BE2C (cell line): ENCODE measurements at regions not wholly inside any gene's neighbourhood (a gene's known extent, or its start where the extent isn't known, plus 50 kb on each side); places are given as distances from the start of the nearest gene placed in this dataset.

Source experiments
- DNase-seq: peaks from one replicate; pipeline ENCODE4 v3.0.0-alpha.2; 2020
- H3K27me3 ChIP-seq: fragments of 250-450 bp; sonication (Bioruptor Pico); 2 replicates; pipeline ENCODE4 v1.5.1; 2020; ENCODE audit warnings: mild to moderate bottlenecking
- H3K36me3 ChIP-seq: fragments of 250-450 bp; sonication (Bioruptor Pico); 2 replicates; pipeline ENCODE4 v1.5.1; 2020; ENCODE audit warnings: mild to moderate bottlenecking
- H3K4me1 ChIP-seq: fragments of 250-450 bp; sonication (Bioruptor Pico); 2 replicates; pipeline ENCODE4 v1.5.1; 2020
- H3K4me3 ChIP-seq: 2 replicates; pipeline ENCODE4 v1.5.1; 2011; ENCODE audit warnings: low read depth, low read length
- H3K9me3 ChIP-seq: fragments of 250-450 bp; sonication (Bioruptor Pico); 2 replicates; pipeline ENCODE4 v1.5.1; 2020
- CTCF ChIP-seq: IDR thresholded peaks from 2 replicates; pipeline ENCODE4 v1.5.1; 2012; ENCODE audit warnings: mild to moderate bottlenecking, low read depth, low read length

- DNase-seq = no peak
- Histone ChIP-seq H3K4me3 (no peak overlapping the region), H3K36me3 (no peaks in the 10 kb centered on the region), H3K4me1 (no peaks in the 10 kb centered on the region), H3K9me3 (no peaks in the 10 kb centered on the region), H3K27me3 (no peaks in the 10 kb centered on the region)
- TF ChIP-seq CTCF = no peak
Observed at GRCh38 chr6:5946701-5947100, 60.0 kb downstream of the NRN1 start.

DNA sequence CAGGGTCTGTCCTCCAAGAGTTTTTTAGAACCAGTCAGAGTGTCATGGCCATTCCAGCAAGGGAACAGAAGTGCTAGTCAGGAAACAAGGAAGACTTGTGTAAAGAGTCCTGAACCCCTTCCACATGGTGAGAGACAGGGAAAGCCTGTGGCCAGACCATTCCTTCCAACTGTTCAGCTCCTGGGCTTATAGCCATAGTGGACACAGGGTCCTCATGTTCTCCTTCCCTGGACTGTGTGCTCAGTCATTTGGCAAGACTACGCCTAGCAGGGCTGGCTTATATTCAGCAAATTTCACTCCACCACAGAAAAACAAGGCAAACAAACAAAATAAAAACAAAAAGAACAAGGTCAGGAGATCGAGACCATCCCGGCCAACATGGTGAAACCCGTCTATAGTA lies 60.5 kb downstream of the NRN1 start:
- TF ChIP-seq CTCF = no peak
- Histone ChIP-seq H3K4me1 (no peaks in the 10 kb centered on the region), H3K27me3 (no peaks in the 10 kb centered on the region), H3K9me3 (no peaks in the 10 kb centered on the region), H3K36me3 (no peaks in the 10 kb centered on the region), H3K4me3 (no peak overlapping the region)
- DNase-seq = no peak

DNA sequence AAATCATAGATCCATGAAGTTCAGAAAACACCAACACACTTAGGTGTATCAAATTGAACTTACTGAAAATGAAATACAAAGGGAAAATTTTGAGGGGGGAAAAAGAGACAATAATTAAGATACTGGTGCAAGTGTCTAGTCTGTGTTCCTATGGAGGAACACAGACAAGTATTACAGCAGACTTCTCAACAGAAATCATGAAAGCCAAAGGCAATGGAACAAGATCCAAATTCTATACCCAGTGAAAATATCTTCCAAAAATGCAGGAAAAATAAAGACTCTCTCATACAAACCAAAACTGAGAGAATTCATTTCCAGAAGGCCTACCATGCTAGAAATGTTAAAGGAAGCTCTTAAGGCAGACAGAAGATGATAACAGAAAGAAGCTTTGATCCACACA lies 63.1 kb downstream of the NRN1 start:
- Histone ChIP-seq H3K4me1 (no peaks in the 10 kb centered on the region), H3K9me3 (no peaks in the 10 kb centered on the region), H3K27me3 (no peaks in the 10 kb centered on the region), H3K36me3 (no peaks in the 10 kb centered on the region), H3K4me3 (no peak overlapping the region)
- DNase-seq = no peak
- TF ChIP-seq CTCF = no peak

DNA sequence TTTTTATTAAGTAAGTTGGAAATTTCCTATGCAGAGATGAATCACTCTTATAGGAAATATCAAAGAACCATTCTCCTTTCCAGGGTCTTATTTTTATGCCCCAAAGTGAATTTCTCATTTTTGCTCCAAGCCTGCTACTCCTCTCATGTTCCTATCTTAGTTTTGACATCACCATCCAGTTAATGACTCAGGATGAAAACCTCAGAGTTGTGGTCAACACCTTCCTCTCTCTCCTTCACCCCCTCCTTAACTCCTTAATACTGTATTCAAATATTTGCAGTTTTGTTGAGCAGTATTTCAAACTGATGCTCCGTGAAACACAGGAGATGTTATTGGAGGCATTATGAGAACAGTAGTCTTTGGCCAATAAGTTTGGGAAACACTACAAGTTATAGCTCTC lies 64.1 kb downstream of the NRN1 start:
- no peak overlapping the region for H3K4me3 ChIP-seq
- DNase-seq = no peak
- H3K9me3 ChIP-seq = no peaks in the 10 kb centered on the region
- H3K27me3 ChIP-seq = no peaks in the 10 kb centered on the region
- peaks cover 5% of the 10 kb centered on the region; the same call in 1 of the 2 replicates for H3K4me1 ChIP-seq
- no peaks in the 10 kb centered on the region for H3K36me3 ChIP-seq
- TF ChIP-seq CTCF = no peak

GRCh38 chr6:5941188-5941587 lies 65.5 kb downstream of the NRN1 start:
- Histone ChIP-seq H3K4me3 (no peak overlapping the region), H3K9me3 (no peaks in the 10 kb centered on the region), H3K36me3 (no peaks in the 10 kb centered on the region), H3K27me3 (no peaks in the 10 kb centered on the region), H3K4me1 (peaks cover 9% of the 10 kb centered on the region; the same call in 1 of the 2 replicates)
- DNase-seq = no peak
- no peak for TF ChIP-seq CTCF

GRCh38 chr6:5938934-5939333 lies 67.8 kb downstream of the NRN1 start:
- no peak overlapping the region for H3K4me3 ChIP-seq
- no peak for TF ChIP-seq CTCF
- DNase-seq = no peak
- H3K36me3 ChIP-seq = no peaks in the 10 kb centered on the region
- H3K27me3 ChIP-seq = no peaks in the 10 kb centered on the region
- peaks cover 10% of the 10 kb centered on the region; the same call in 1 of the 2 replicates for H3K4me1 ChIP-seq
- no peaks in the 10 kb centered on the region for H3K9me3 ChIP-seq
